ENCODE measurements at regions not wholly inside any gene's neighbourhood (a gene's known extent, or its start where the extent isn't known, plus 50 kb on each side); places are given as distances from the start of the nearest gene placed in this dataset.

DNA sequence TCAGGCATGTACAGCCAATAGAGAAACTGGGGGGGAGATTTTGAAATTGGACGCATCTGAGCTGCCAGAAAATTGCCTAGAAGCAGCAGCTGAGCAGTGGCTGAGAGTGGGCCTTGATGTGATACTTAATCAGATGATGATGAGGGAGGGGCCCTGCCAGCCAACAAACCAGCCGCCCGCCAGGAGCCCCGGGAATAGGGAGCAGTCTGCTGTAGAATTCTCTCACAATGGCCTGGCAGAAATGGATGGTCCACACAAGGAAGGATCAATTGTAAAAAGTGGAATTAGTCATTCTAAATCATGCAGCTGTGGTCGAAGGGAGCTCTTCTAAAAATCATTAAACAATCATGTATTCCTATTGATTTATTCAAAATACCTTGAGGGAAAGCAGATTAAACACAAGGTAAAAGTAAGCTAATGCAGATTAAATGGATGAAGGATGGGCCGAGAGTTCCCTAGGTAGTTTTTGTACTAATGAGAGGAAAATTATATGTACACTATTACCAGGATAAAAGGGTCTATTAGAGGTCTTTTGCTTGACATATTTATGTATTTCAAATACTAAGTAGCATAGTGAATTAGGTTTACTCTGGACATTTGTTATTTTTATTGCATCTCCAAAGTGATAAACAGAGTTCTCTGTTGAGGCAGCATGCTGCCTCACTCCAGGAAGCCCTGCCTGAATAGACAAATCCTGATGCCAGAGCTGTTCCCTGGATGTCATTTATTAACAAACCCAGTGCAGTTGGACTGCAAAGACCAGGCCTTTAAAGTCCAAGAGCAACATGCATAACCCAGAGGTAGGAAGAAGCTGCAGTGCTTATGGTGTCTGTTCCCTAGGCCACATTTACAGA is 91.3 kb downstream of the NKX6-1 start:
- TF ChIP-seq, protein P1, sequence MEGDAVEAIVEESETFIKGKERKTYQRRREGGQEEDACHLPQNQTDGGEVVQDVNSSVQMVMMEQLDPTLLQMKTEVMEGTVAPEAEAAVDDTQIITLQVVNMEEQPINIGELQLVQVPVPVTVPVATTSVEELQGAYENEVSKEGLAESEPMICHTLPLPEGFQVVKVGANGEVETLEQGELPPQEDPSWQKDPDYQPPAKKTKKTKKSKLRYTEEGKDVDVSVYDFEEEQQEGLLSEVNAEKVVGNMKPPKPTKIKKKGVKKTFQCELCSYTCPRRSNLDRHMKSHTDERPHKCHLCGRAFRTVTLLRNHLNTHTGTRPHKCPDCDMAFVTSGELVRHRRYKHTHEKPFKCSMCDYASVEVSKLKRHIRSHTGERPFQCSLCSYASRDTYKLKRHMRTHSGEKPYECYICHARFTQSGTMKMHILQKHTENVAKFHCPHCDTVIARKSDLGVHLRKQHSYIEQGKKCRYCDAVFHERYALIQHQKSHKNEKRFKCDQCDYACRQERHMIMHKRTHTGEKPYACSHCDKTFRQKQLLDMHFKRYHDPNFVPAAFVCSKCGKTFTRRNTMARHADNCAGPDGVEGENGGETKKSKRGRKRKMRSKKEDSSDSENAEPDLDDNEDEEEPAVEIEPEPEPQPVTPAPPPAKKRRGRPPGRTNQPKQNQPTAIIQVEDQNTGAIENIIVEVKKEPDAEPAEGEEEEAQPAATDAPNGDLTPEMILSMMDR (IDR thresholded peaks at IDR 0.05; ENCODE audit: low read depth, low read length) = no peak
- TF ChIP-seq EZH2phosphoT487 (IDR thresholded peaks at IDR 0.05; ENCODE audit: low read depth) = no peak

Measured in OCI-LY3 (cell line).